Esophagus squamous epithelium (tissue), 5 donors: ENCODE measurements at regions not wholly inside any gene's neighbourhood (a gene's known extent, or its start where the extent isn't known, plus 50 kb on each side); places are given as distances from the start of the nearest gene placed in this dataset.
A peak's percentile ranks its signal among the peaks of the same experiment; 100 is the strongest.

ENCODE experiments used
- DNase-seq: peaks from one replicate; lab custom pipeline; 2025; lab: John Stamatoyannopoulos, UW
- H3K27ac ChIP-seq, 4 donors: fragments of 200-600 bp; sonication (generic); one replicate each; pipeline ENCODE4 v1.5.1; 2016 to 2019; ENCODE audit warnings: mild to moderate bottlenecking in 1 of 4
- H3K27me3 ChIP-seq, 4 donors: fragments of 200-600 bp; sonication (generic); 1 replicate in 3 of 4; 2 replicates in 1 of 4; pipeline versions ENCODE4 v1.5.1 to v1.6.0; 2017 to 2021; ENCODE audit warnings: antibody characterized with exemption in 1 of 4
- H3K36me3 ChIP-seq, 3 donors: fragments of 200-600 bp; sonication (generic); one replicate each; pipeline ENCODE4 v1.5.1; 2016 to 2019
- H3K4me1 ChIP-seq, 3 donors: fragments of 200-600 bp; sonication (generic); one replicate each; pipeline ENCODE4 v1.5.1; 2017 to 2019
- H3K4me3 ChIP-seq, 4 donors: fragments of 200-600 bp; sonication (generic); 1 replicate in 3 of 4; 2 replicates in 1 of 4; pipeline ENCODE4 v1.5.1; 2016 to 2019; ENCODE audit warnings: mild to moderate bottlenecking in 2 of 4, moderate library complexity in 1 of 4
- H3K9me3 ChIP-seq, 3 donors: fragments of 200-600 bp; sonication (generic); one replicate each; pipeline ENCODE4 v1.5.1; 2016 to 2019
- POLR2A ChIP-seq, 4 donors: fragments of 450-650 bp; IDR thresholded peaks; one replicate each; pipeline ENCODE4 v1.6.1; 2017; ENCODE audit warnings: antibody characterized with exemption in 4 of 4, mild to moderate bottlenecking in 4 of 4, moderate library complexity in 3 of 4
- WGBS, 2 donors: methylation state at CpG; one replicate each; pipeline ENCODE4 v1.1.5; 2018; 5-methylcytosine and 5-hydroxymethylcytosine counted together
- intact Hi-C: fragments of 100-400 bp; cut with DNase I; formaldehyde crosslinking; loops from one replicate; pipeline ENCODE4 v1.15.0; 2022
- TF ChIP-seq, protein P1 (sequence below), 6 experiments: fragments of 450-650 bp in 4 of 6; fragments of 200-600 bp in 2 of 6; sonication (generic) in 2 of 6; IDR thresholded peaks; one replicate each; pipeline ENCODE4 v1.5.1; 2016 to 2019; ENCODE audit warnings: antibody characterized with exemption in 6 of 6, mild to moderate bottlenecking in 4 of 6, moderate library complexity in 4 of 6
- donor health status: DM: yes; HTN: yes; CAD: no.

- no peaks in the 10 kb centered on the region for H3K27me3 ChIP-seq
- 40 to 85% methylated on average over 1 of the region's 1 CpG for WGBS, 2 donors
- H3K9me3 ChIP-seq, result no peaks in the 10 kb centered on the region
- DNase-seq, result no peak
- peaks cover 0 to 21% (median 0%) of the 10 kb centered on the region in 3 donors for H3K4me1 ChIP-seq
- TF ChIP-seq POLR2A (IDR thresholded peaks at IDR 0.05), result no peak
- TF ChIP-seq, protein P1, sequence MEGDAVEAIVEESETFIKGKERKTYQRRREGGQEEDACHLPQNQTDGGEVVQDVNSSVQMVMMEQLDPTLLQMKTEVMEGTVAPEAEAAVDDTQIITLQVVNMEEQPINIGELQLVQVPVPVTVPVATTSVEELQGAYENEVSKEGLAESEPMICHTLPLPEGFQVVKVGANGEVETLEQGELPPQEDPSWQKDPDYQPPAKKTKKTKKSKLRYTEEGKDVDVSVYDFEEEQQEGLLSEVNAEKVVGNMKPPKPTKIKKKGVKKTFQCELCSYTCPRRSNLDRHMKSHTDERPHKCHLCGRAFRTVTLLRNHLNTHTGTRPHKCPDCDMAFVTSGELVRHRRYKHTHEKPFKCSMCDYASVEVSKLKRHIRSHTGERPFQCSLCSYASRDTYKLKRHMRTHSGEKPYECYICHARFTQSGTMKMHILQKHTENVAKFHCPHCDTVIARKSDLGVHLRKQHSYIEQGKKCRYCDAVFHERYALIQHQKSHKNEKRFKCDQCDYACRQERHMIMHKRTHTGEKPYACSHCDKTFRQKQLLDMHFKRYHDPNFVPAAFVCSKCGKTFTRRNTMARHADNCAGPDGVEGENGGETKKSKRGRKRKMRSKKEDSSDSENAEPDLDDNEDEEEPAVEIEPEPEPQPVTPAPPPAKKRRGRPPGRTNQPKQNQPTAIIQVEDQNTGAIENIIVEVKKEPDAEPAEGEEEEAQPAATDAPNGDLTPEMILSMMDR (IDR thresholded peaks at IDR 0.05), result peak in 2 of 6 experiments; percentile 12 to 23
- intact Hi-C loops, result no loop called here
- no peaks in the 10 kb centered on the region for H3K36me3 ChIP-seq
- H3K27ac ChIP-seq, result no peak overlapping the region
- H3K4me3 ChIP-seq, result no peak overlapping the region
Observed at GRCh38 chr2:207283356-207283755, 117.6 kb upstream of the KLF7 start.

GRCh38 chr2:207284556-207285472 is 119.1 kb upstream of the KLF7 start:
- WGBS, 2 donors, result 83 to 85% methylated on average over 5 of the region's 5 CpGs
- intact Hi-C loops, result no loop called here

DNA sequence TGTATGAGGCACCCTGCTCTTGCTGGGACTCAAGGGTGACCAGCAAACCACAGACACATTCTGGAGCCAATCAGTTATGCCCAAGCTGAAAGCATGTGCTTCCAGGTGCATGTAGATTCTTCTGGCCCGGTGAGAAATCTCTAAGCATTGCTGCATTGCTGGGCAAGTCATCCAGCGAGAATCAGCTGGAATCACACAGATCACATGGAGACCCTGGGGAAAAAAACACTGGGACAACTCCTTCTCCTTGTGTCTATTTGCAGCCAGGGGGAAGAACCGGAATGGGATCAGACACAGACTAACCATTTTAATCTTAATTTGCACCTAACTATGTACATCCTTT is 119.7 kb upstream of the KLF7 start:
- Histone ChIP-seq H3K9me3 (no peaks in the 10 kb centered on the region), H3K4me3 (no peak overlapping the region), H3K27ac (no peak overlapping the region), H3K36me3 (no peaks in the 10 kb centered on the region), H3K27me3 (no peaks in the 10 kb centered on the region), H3K4me1 (peaks cover 5 to 38% (median 11%) of the 10 kb centered on the region in 3 donors)
- WGBS, 2 donors, result 55 to 71% methylated on average over 2 to 3 of the region's 3 CpGs
- intact Hi-C loops, result no loop called here
- no peak for DNase-seq
- TF ChIP-seq POLR2A (IDR thresholded peaks at IDR 0.05), result no peak
- TF ChIP-seq, protein P1 (IDR thresholded peaks at IDR 0.05), result no peak

More at GRCh38 chr2:207284556-207285472, 119.1 kb upstream of the KLF7 start:
- peaks cover 5 to 35% (median 11%) of the 10 kb centered on the region in 3 donors for H3K4me1 ChIP-seq
- H3K9me3 ChIP-seq, result no peaks in the 10 kb centered on the region
- H3K4me3 ChIP-seq, result no peak overlapping the region
- TF ChIP-seq POLR2A (IDR thresholded peaks at IDR 0.05), result no peak
- TF ChIP-seq, protein P1 (IDR thresholded peaks at IDR 0.05), result no peak
- H3K36me3 ChIP-seq, result no peaks in the 10 kb centered on the region
- DNase-seq, result no peak
- no peaks in the 10 kb centered on the region for H3K27me3 ChIP-seq
- no peak overlapping the region for H3K27ac ChIP-seq

DNA sequence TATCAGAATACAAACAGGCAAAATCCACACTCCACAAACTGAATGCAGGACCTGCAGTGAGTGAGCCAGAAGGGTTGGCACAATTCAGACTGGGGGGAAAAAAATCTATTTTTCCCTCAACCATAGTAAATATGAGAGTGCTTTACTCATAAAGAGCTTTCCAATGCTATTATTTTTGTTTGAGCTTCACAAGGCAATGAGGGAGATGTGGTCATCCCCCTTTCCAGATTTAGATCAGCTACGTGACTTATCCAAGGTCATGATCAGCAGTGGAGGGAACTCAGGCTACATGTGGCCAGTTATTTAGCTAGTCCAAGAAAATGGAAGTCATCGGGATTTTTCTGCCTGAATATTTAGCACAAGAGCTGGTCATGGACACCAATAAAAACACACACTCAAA is 120.4 kb upstream of the KLF7 start:
- DNase-seq, result no peak
- H3K27me3 ChIP-seq, result no peaks in the 10 kb centered on the region
- H3K4me3 ChIP-seq, result no peak overlapping the region
- TF ChIP-seq POLR2A (IDR thresholded peaks at IDR 0.05), result no peak
- TF ChIP-seq, protein P1 (IDR thresholded peaks at IDR 0.05), result no peak
- H3K36me3 ChIP-seq, result no peaks in the 10 kb centered on the region
- H3K4me1 ChIP-seq, result peaks cover 5 to 38% (median 11%) of the 10 kb centered on the region in 3 donors
- 71 to 91% methylated on average over 2 of the region's 2 CpGs for WGBS, 2 donors
- intact Hi-C loops, result no loop called here
- no peaks in the 10 kb centered on the region for H3K9me3 ChIP-seq
- H3K27ac ChIP-seq, result no peak overlapping the region

DNA sequence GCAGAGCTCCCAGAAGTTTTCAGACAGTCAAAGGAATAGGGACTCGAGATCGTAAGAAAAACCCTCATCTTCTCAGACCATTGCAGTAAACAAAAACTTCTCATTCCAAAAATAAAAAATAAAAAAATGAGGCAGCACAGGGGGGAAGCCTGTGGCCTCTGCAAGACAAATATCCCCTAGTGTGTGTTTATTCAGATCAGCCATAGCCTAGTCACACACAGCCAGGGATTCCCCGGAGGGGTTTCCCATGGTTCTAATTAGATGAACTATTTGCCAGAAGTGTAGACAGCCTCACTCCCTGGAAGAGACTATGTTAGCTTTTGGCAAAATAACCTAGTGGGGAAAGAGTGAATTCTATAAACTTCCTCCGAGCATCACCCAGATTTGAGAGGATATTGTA is 122.9 kb upstream of the KLF7 start:
- H3K9me3 ChIP-seq, result no peaks in the 10 kb centered on the region
- WGBS, 2 donors, result 58 to 66% methylated on average over 4 of the region's 4 CpGs
- no peak for TF ChIP-seq POLR2A (IDR thresholded peaks at IDR 0.05)
- TF ChIP-seq, protein P1 (IDR thresholded peaks at IDR 0.05), result no peak
- DNase-seq, result no peak
- H3K36me3 ChIP-seq, result no peaks in the 10 kb centered on the region
- H3K27me3 ChIP-seq, result no peaks in the 10 kb centered on the region
- no peak overlapping the region for H3K4me3 ChIP-seq
- H3K4me1 ChIP-seq, result peaks cover 5 to 30% (median 11%) of the 10 kb centered on the region in 3 donors
- peak overlapping the region in 3 of 4 donors; percentile 48 to 76 (median 67) for H3K27ac ChIP-seq
- intact Hi-C loops, result no loop called here
